Neuronal stem cell (in vitro differentiated cells): ENCODE measurements at regions not wholly inside any gene's neighbourhood (a gene's known extent, or its start where the extent isn't known, plus 50 kb on each side); places are given as distances from the start of the nearest gene placed in this dataset.

Experiments used
- DNase-seq: peaks from one replicate; pipeline ENCODE4 v3.0.0-alpha.2; 2013; ENCODE audit warnings: low spot score
- H2AFZ ChIP-seq: one replicate; pipeline ENCODE4 v1.6.1; 2013; ENCODE audit warnings: mild to moderate bottlenecking, low read length, inconsistent platforms
- H2AK5ac ChIP-seq: 2 replicates; pipeline ENCODE4 v1.6.1; 2013; ENCODE audit warnings: low read depth, mild to moderate bottlenecking, inconsistent platforms, low read length, moderate library complexity, mixed read lengths
- H2BK120ac ChIP-seq: 2 replicates; pipeline ENCODE4 v1.6.1; 2013; ENCODE audit warnings: low read depth, mild to moderate bottlenecking, inconsistent platforms, low read length, moderate library complexity, mixed read lengths
- H2BK12ac ChIP-seq: one replicate; pipeline ENCODE4 v1.6.1; 2013; ENCODE audit warnings: low read length, inconsistent platforms
- H2BK15ac ChIP-seq: 2 replicates; pipeline ENCODE4 v1.6.1; 2013; ENCODE audit warnings: mild to moderate bottlenecking, low read length, inconsistent platforms, mixed read lengths
- H2BK5ac ChIP-seq: one replicate; pipeline ENCODE4 v1.6.1; 2013; ENCODE audit warnings: inconsistent platforms, mild to moderate bottlenecking, low read length, moderate library complexity
- H3K14ac ChIP-seq: one replicate; pipeline ENCODE4 v1.6.1; 2013; ENCODE audit warnings: low read length, inconsistent platforms
- H3K18ac ChIP-seq: 2 replicates; pipeline ENCODE4 v1.6.1; 2013; ENCODE audit warnings: low read length, inconsistent platforms
- H3K23ac ChIP-seq: 2 replicates; pipeline ENCODE4 v1.6.1; 2013; ENCODE audit warnings: low read depth, mild to moderate bottlenecking, mixed read lengths, low read length, inconsistent platforms; ENCODE audit not compliant: poor library complexity
- H3K27ac ChIP-seq: replicated peaks from 3 replicates; pipeline ENCODE4 v1.5.1; 2013; ENCODE audit warnings: low read length, inconsistent platforms
- H3K27me3 ChIP-seq, 3 experiments: 2 replicates each; pipeline ENCODE4 v1.6.1; 2013; ENCODE audit warnings: low read length in 3 of 3, mild to moderate bottlenecking in 2 of 3, inconsistent platforms in 1 of 3, low read depth in 1 of 3, mixed read lengths in 1 of 3, moderate library complexity in 1 of 3; ENCODE audit not compliant: control insufficient read depth in 3 of 3, insufficient read depth in 3 of 3
- H3K36me3 ChIP-seq, 2 donors: replicated peaks in 1 of 2; 2 replicates each; pipeline ENCODE4 v1.6.1; 2013; ENCODE audit warnings: low read length in 2 of 2; ENCODE audit not compliant: control insufficient read depth in 2 of 2, insufficient read depth in 2 of 2
- H3K4ac ChIP-seq: 2 replicates; pipeline ENCODE4 v1.6.1; 2013; ENCODE audit warnings: inconsistent platforms, mild to moderate bottlenecking, low read length, moderate library complexity
- H3K4me1 ChIP-seq, 2 donors: 1 replicate in 1 of 2; 2 replicates in 1 of 2; pipeline ENCODE4 v1.6.1; 2013; ENCODE audit warnings: low read length in 2 of 2, low read depth in 1 of 2; ENCODE audit not compliant: control insufficient read depth in 2 of 2, insufficient read depth in 1 of 2
- H3K4me2 ChIP-seq: one replicate; pipeline ENCODE4 v1.6.1; 2013; ENCODE audit warnings: mild to moderate bottlenecking, low read length, inconsistent platforms; ENCODE audit not compliant: insufficient read depth, poor library complexity, severe bottlenecking
- H3K4me3 ChIP-seq, 2 donors: 2 replicates each; pipeline ENCODE4 v1.5.1; 2013; ENCODE audit warnings: low read length in 2 of 2, mild to moderate bottlenecking in 2 of 2, inconsistent platforms in 1 of 2, moderate library complexity in 1 of 2
- H3K79me1 ChIP-seq: one replicate; pipeline ENCODE4 v1.6.1; 2013; ENCODE audit warnings: low read depth, mild to moderate bottlenecking, inconsistent platforms, low read length, moderate library complexity
- H3K9ac ChIP-seq: one replicate; pipeline ENCODE4 v1.6.1; 2013; ENCODE audit warnings: mild to moderate bottlenecking, low read depth, low read length, inconsistent platforms; ENCODE audit not compliant: poor library complexity
- H3K9me3 ChIP-seq, 2 donors: replicated peaks in 1 of 2; 2 replicates each; pipeline versions ENCODE3 to v1.6.1; 2013; ENCODE audit warnings: low read length in 2 of 2, mild to moderate bottlenecking in 2 of 2, inconsistent platforms in 1 of 2, low read depth in 1 of 2, mixed read lengths in 1 of 2, moderate library complexity in 1 of 2; ENCODE audit not compliant: control insufficient read depth in 2 of 2, insufficient read depth in 1 of 2
- H4K8ac ChIP-seq: one replicate; pipeline ENCODE4 v1.6.1; 2013; ENCODE audit warnings: low read depth, mild to moderate bottlenecking, inconsistent platforms, low read length, moderate library complexity
- H4K91ac ChIP-seq: one replicate; pipeline ENCODE4 v1.6.1; 2013; ENCODE audit warnings: low read length, low read depth, mild to moderate bottlenecking, inconsistent platforms; ENCODE audit not compliant: poor library complexity
- WGBS, 2 donors: extraction: QIAGEN DNeasy Blood & Tissue Kit; methylation state at CpG; one replicate each; pipeline ENCODE4 v1.1.7; 2013; ENCODE audit warnings: missing lambda C conversion rate in 2 of 2, mixed read lengths in 1 of 2; ENCODE audit not compliant: insufficient read length in 2 of 2, insufficient replicate concordance in 1 of 2; ENCODE audit errors: extremely low coverage in 2 of 2; 5-methylcytosine and 5-hydroxymethylcytosine counted together

DNA sequence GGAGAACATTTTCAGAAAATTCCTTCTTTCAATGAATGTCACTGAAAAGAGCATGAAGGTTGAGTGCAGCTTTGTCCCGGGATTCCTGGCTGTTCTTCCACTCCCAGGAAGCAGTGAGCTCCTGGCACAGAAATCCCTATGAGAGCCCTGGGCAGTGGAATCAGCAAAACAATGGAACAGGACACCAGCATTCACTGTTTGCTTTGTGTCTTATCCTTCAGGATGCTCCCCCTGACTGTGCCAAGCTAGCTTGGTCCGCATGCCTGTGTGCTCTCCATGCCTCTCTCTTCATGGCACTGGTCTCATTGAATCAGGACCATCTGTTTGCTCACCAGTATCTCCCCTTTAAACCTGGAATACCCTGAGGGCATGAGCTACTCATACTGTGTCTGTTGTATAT lies 102.0 kb upstream of the GADL1 start:
- no peak overlapping the region for H2BK15ac ChIP-seq
- H3K27ac ChIP-seq: no peak overlapping the region
- H2BK12ac ChIP-seq: no peak overlapping the region
- no peak overlapping the region for H3K14ac ChIP-seq
- no peak overlapping the region for H2AFZ ChIP-seq
- H4K8ac ChIP-seq: no peak overlapping the region
- no peak overlapping the region for H2AK5ac ChIP-seq
- WGBS, 2 donors: no CpG with 5 or more reads among the region's 2 CpGs
- H2BK120ac ChIP-seq: no peak overlapping the region
- H3K4me2 ChIP-seq: no peak overlapping the region
- no peaks in the 10 kb centered on the region for H3K79me1 ChIP-seq
- peaks cover 0 to 2% of the 10 kb centered on the region in 2 donors for H3K9me3 ChIP-seq
- H3K23ac ChIP-seq: no peak overlapping the region
- no peak overlapping the region for H2BK5ac ChIP-seq
- no peak overlapping the region for H3K9ac ChIP-seq
- no peak overlapping the region for H3K4me3 ChIP-seq
- H4K91ac ChIP-seq: no peak overlapping the region
- H3K4ac ChIP-seq: no peak overlapping the region
- no peaks in the 10 kb centered on the region for H3K27me3 ChIP-seq
- H3K4me1 ChIP-seq: peaks cover 0 to 2% of the 10 kb centered on the region in 2 donors
- no peaks in the 10 kb centered on the region for H3K36me3 ChIP-seq
- no peak for DNase-seq
- no peak overlapping the region for H3K18ac ChIP-seq

DNA sequence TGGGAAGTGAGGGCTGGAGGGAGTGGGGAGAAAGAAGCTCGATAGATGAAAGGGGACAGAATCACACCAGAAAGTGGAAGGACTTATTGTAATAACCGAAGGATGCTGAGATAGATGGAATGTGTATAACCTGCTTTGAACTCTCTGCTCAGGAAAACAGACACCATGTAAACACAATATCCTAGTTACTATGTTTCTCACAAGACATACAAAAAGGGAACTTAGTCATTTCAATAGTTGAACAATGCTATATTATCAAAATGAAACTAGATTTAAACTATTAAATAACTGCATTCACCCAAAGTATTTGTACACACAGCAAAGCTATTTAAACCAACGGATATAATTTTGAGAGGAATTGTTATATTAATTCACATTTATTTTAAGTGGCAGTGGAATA lies 108.3 kb upstream of the GADL1 start:
- no peak overlapping the region for H2AFZ ChIP-seq
- no peak overlapping the region for H3K4ac ChIP-seq
- no CpG with 5 or more reads among the region's 3 CpGs for WGBS, 2 donors
- H3K27me3 ChIP-seq: peaks cover 0 to 4% (median 0%) of the 10 kb centered on the region in 3 experiments
- H4K91ac ChIP-seq: no peak overlapping the region
- H3K4me2 ChIP-seq: no peak overlapping the region
- H3K9ac ChIP-seq: no peak overlapping the region
- no peak overlapping the region for H3K27ac ChIP-seq
- H3K14ac ChIP-seq: no peak overlapping the region
- no peaks in the 10 kb centered on the region for H3K4me1 ChIP-seq
- H3K9me3 ChIP-seq: no peaks in the 10 kb centered on the region
- H3K36me3 ChIP-seq: no peaks in the 10 kb centered on the region
- H2AK5ac ChIP-seq: no peak overlapping the region
- no peak overlapping the region for H3K23ac ChIP-seq
- DNase-seq: no peak
- no peak overlapping the region for H4K8ac ChIP-seq
- H3K18ac ChIP-seq: no peak overlapping the region
- H2BK12ac ChIP-seq: no peak overlapping the region
- H2BK120ac ChIP-seq: no peak overlapping the region
- H2BK15ac ChIP-seq: no peak overlapping the region
- H3K79me1 ChIP-seq: no peaks in the 10 kb centered on the region
- H3K4me3 ChIP-seq: no peak overlapping the region
- H2BK5ac ChIP-seq: no peak overlapping the region

DNA sequence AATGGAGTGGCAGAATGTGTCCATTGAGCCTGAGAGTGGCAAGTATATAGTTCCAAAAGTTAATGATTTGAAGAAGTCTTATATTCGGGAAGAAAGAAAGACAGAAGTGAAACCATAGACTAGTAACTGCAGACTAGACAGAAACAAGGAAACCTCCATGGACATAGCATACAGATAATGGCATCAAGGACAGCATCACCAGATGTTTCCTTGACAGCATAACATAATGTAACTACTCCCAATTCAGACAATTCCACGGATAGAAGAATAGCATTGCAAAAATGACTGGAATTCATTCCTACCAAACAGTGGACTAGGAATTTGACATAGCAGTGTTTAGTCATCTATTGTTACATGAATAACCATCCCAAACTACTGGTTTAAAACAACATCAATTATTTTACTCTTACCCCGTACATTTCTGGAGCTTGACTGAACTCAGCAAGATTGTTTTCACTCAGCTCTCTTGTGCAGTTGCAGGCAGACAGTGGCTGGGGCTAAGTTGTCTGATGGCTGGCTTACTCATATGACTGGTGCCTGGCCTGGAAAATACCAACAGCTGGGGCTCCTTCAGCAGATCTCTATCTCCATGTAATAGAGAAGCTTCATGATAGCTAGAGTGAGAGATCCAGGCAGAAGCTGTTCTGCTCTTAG lies 109.7 kb upstream of the GADL1 start:
- no peak overlapping the region for H2BK120ac ChIP-seq
- H3K27me3 ChIP-seq: peaks cover 0 to 6% (median 0%) of the 10 kb centered on the region in 3 experiments
- no peaks in the 10 kb centered on the region for H3K36me3 ChIP-seq
- no peak overlapping the region for H3K4ac ChIP-seq
- no peak overlapping the region for H4K8ac ChIP-seq
- H3K18ac ChIP-seq: no peak overlapping the region
- no peak overlapping the region for H4K91ac ChIP-seq
- no peak overlapping the region for H3K4me3 ChIP-seq
- no peaks in the 10 kb centered on the region for H3K4me1 ChIP-seq
- H2AFZ ChIP-seq: no peak overlapping the region
- no peak overlapping the region for H2BK15ac ChIP-seq
- H3K23ac ChIP-seq: no peak overlapping the region
- no CpG with 5 or more reads among the region's 3 CpGs for WGBS, 2 donors
- no peak for DNase-seq
- H3K79me1 ChIP-seq: no peaks in the 10 kb centered on the region
- no peak overlapping the region for H2AK5ac ChIP-seq
- H3K9me3 ChIP-seq: no peaks in the 10 kb centered on the region
- H3K9ac ChIP-seq: no peak overlapping the region
- H3K14ac ChIP-seq: no peak overlapping the region
- no peak overlapping the region for H2BK12ac ChIP-seq
- no peak overlapping the region for H2BK5ac ChIP-seq
- H3K4me2 ChIP-seq: no peak overlapping the region
- H3K27ac ChIP-seq: no peak overlapping the region

DNA sequence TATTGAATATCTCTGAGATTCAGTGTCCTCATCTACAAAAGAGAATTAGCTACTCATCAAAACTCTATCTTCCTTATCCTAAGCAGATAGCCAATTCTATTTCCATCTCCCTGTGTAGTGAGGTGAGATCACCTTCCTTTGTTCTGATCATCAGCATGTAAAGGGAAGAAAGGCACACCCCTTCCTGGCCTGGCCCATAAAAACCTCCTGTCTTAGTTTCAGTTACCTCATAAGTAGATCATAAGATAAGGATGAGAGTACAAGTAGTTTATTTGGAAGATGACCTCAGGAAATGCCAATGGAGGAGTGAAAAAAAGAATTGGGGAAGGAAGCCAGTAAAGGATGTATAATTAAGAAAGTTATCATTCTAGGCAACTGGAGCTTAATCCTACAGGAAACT lies 114.5 kb upstream of the GADL1 start:
- Histone ChIP-seq H3K4me3 (no peak overlapping the region), H3K4ac (no peak overlapping the region), H2AFZ (no peak overlapping the region), H3K27ac (no peak overlapping the region), H3K27me3 (peaks cover 0 to 11% (median 0%) of the 10 kb centered on the region in 3 experiments), H3K79me1 (no peaks in the 10 kb centered on the region), H2BK5ac (no peak overlapping the region), H3K14ac (no peak overlapping the region), H3K36me3 (no peaks in the 10 kb centered on the region), H3K18ac (no peak overlapping the region), H2BK15ac (no peak overlapping the region), H3K9ac (no peak overlapping the region), H3K23ac (no peak overlapping the region), H4K91ac (no peak overlapping the region), H4K8ac (no peak overlapping the region), H2AK5ac (no peak overlapping the region), H2BK12ac (no peak overlapping the region), H2BK120ac (no peak overlapping the region), H3K4me2 (no peak overlapping the region), H3K9me3 (peaks cover 0 to 2% of the 10 kb centered on the region in 2 donors), H3K4me1 (peaks cover 0 to 11% of the 10 kb centered on the region in 2 donors)
- no peak for DNase-seq
